HG02870 (cell line): ENCODE measurements at regions not wholly inside any gene's neighbourhood (a gene's known extent, or its start where the extent isn't known, plus 50 kb on each side); places are given as distances from the start of the nearest gene placed in this dataset.
"Not testable (repeated sequence)": the region's sequence is repeated elsewhere in the genome, so short reads cannot be mapped to it uniquely, and the experiment has no call there.

Source experiments
- ATAC-seq: cut with Tn5 transposase; IDR thresholded peaks from one replicate; pipeline ENCODE4 v1.9.1; 2021; ENCODE audit warnings: mild to moderate bottlenecking, moderate library complexity; ENCODE audit not compliant: unreplicated experiment

GRCh38 chr10:18866852-18867251 is 181.7 kb upstream of the MALRD1 start:
- no peak for ATAC-seq

- ATAC-seq, result no peak
Observed at GRCh38 chr10:18868919-18869318, 179.7 kb upstream of the MALRD1 start.

GRCh38 chr10:18875477-18875876 is 173.1 kb upstream of the MALRD1 start:
- no peak for ATAC-seq

- ATAC-seq, result no peak
Observed at GRCh38 chr10:18879284-18879683, 169.3 kb upstream of the MALRD1 start.

GRCh38 chr10:18880530-18880929 is 168.1 kb upstream of the MALRD1 start:
- ATAC-seq, result no peak

- ATAC-seq, result no peak
Observed at GRCh38 chr10:18886102-18886501, 162.5 kb upstream of the MALRD1 start.

GRCh38 chr10:18906636-18907035 is 142.0 kb upstream of the MALRD1 start:
- ATAC-seq, result no peak

- ATAC-seq, result not testable (repeated sequence)
Observed at GRCh38 chr10:18917431-18917830, 131.2 kb upstream of the MALRD1 start.

- ATAC-seq, result no peak
Observed at GRCh38 chr10:18918532-18918931, 130.1 kb upstream of the MALRD1 start.

- no peak for ATAC-seq
Observed at GRCh38 chr10:18949391-18949790, 99.2 kb upstream of the MALRD1 start.

- ATAC-seq, result not testable (repeated sequence)
Observed at GRCh38 chr10:18951072-18951823, 97.4 kb upstream of the MALRD1 start.

GRCh38 chr10:18955061-18955460 is 93.5 kb upstream of the MALRD1 start:
- ATAC-seq, result no peak

- no peak for ATAC-seq
Observed at GRCh38 chr10:18959369-18959768, 89.2 kb upstream of the MALRD1 start.

- ATAC-seq, result no peak
Observed at GRCh38 chr10:18960466-18961079, 88.0 kb upstream of the MALRD1 start.

GRCh38 chr10:18968159-18968558 is 80.4 kb upstream of the MALRD1 start:
- no peak for ATAC-seq

- no peak for ATAC-seq
Observed at GRCh38 chr10:18976696-18977251, 71.8 kb upstream of the MALRD1 start.

GRCh38 chr10:18980089-18980629 is 68.4 kb upstream of the MALRD1 start:
- no peak for ATAC-seq

- ATAC-seq, result no peak
Observed at GRCh38 chr10:18984531-18984930, 64.1 kb upstream of the MALRD1 start.

- ATAC-seq, result no peak
Observed at GRCh38 chr10:18988338-18988737, 60.3 kb upstream of the MALRD1 start.
